GM21619 (cell line): ENCODE measurements at regions not wholly inside any gene's neighbourhood (a gene's known extent, or its start where the extent isn't known, plus 50 kb on each side); places are given as distances from the start of the nearest gene placed in this dataset.
"Not testable (repeated sequence)": the region's sequence is repeated elsewhere in the genome, so short reads cannot be mapped to it uniquely, and the experiment has no call there.

Source experiments
- ATAC-seq: cut with Tn5 transposase; IDR thresholded peaks from one replicate; pipeline ENCODE4 v1.9.1; 2021; ENCODE audit not compliant: unreplicated experiment

- ATAC-seq: no peak
Measured at GRCh38 chr16:50451951-50452508, 83.2 kb upstream of the BRD7 start.

- ATAC-seq: no peak
Measured at GRCh38 chr16:50450957-50451356, 82.2 kb upstream of the BRD7 start.

GRCh38 chr16:50449800-50450199 is 81.0 kb upstream of the BRD7 start:
- no peak for ATAC-seq

- no peak for ATAC-seq
Measured at GRCh38 chr16:50448981-50449380, 80.2 kb upstream of the BRD7 start.

GRCh38 chr16:50448522-50448921 is 79.7 kb upstream of the BRD7 start:
- ATAC-seq: no peak

- not testable (repeated sequence) for ATAC-seq
Measured at GRCh38 chr16:50447386-50447785, 78.6 kb upstream of the BRD7 start.

- no peak for ATAC-seq
Measured at GRCh38 chr16:50446861-50447260, 78.1 kb upstream of the BRD7 start.

- ATAC-seq: no peak
Measured at GRCh38 chr16:50445621-50446555, 77.1 kb upstream of the BRD7 start.

GRCh38 chr16:50444526-50444925 is 75.7 kb upstream of the BRD7 start:
- no peak for ATAC-seq

- no peak for ATAC-seq
Measured at GRCh38 chr16:50442221-50442620, 73.4 kb upstream of the BRD7 start.

GRCh38 chr16:50441486-50442157 is 72.8 kb upstream of the BRD7 start:
- no peak for ATAC-seq

- ATAC-seq: no peak
Measured at GRCh38 chr16:50440991-50441390, 72.2 kb upstream of the BRD7 start.

- ATAC-seq: no peak
Measured at GRCh38 chr16:50440531-50440930, 71.7 kb upstream of the BRD7 start.

GRCh38 chr16:50437769-50438437 is 69.1 kb upstream of the BRD7 start:
- no peak for ATAC-seq

- ATAC-seq: no peak
Measured at GRCh38 chr16:50436271-50436670, 67.5 kb upstream of the BRD7 start.

GRCh38 chr16:50434872-50435478 is 66.2 kb upstream of the BRD7 start:
- ATAC-seq: no peak

- ATAC-seq: no peak
Measured at GRCh38 chr16:50430076-50430475, 61.3 kb upstream of the BRD7 start.

- no peak for ATAC-seq
Measured at GRCh38 chr16:50428742-50429141, 60.0 kb upstream of the BRD7 start.

GRCh38 chr16:50428116-50428515 is 59.3 kb upstream of the BRD7 start:
- no peak for ATAC-seq

- ATAC-seq: no peak
Measured at GRCh38 chr16:50427107-50427506, 58.3 kb upstream of the BRD7 start.

GRCh38 chr16:50425648-50426047 is 56.9 kb upstream of the BRD7 start:
- ATAC-seq: no peak
